H9 (cell line): ENCODE measurements at regions not wholly inside any gene's neighbourhood (a gene's known extent, or its start where the extent isn't known, plus 50 kb on each side); places are given as distances from the start of the nearest gene placed in this dataset.

Experiments
- DNase-seq: peaks from one replicate; pipeline ENCODE4 v3.0.0-alpha.2; 2017
- H2AFZ ChIP-seq: one replicate; pipeline ENCODE4 v1.6.1; 2013; ENCODE audit warnings: mild to moderate bottlenecking, low read length, control low read depth, moderate library complexity
- H2AK5ac ChIP-seq: 2 replicates; pipeline ENCODE4 v1.6.1; 2013; ENCODE audit warnings: low read length, control low read depth, mixed read lengths; ENCODE audit not compliant: insufficient read length
- H2BK120ac ChIP-seq: one replicate; pipeline ENCODE4 v1.6.1; 2013; ENCODE audit warnings: low read depth, mild to moderate bottlenecking, low read length, control low read depth, inconsistent platforms; ENCODE audit not compliant: poor library complexity, severe bottlenecking
- H2BK12ac ChIP-seq: 2 replicates; pipeline ENCODE4 v1.6.1; 2013; ENCODE audit warnings: low read length, control low read depth, mixed read lengths, low read depth; ENCODE audit not compliant: insufficient read length
- H2BK15ac ChIP-seq: 2 replicates; pipeline ENCODE4 v1.6.1; 2013; ENCODE audit warnings: low read depth, low read length, control low read depth
- H2BK20ac ChIP-seq: one replicate; pipeline ENCODE4 v1.6.1; 2013; ENCODE audit warnings: low read depth, mild to moderate bottlenecking, low read length, control low read depth, inconsistent platforms; ENCODE audit not compliant: poor library complexity, severe bottlenecking
- H2BK5ac ChIP-seq: 2 replicates; pipeline ENCODE4 v1.6.1; 2013; ENCODE audit warnings: low read length, control low read depth, mixed read lengths; ENCODE audit not compliant: insufficient read length
- H3K14ac ChIP-seq: 2 replicates; pipeline ENCODE4 v1.6.1; 2013; ENCODE audit warnings: low read length, control low read depth; ENCODE audit not compliant: insufficient read depth
- H3K18ac ChIP-seq: 2 replicates; pipeline ENCODE4 v1.6.1; 2013; ENCODE audit warnings: low read depth, mild to moderate bottlenecking, mixed read lengths, low read length, control low read depth; ENCODE audit not compliant: insufficient read length
- H3K23ac ChIP-seq: 2 replicates; pipeline ENCODE4 v1.6.1; 2013; ENCODE audit warnings: low read length, control low read depth, mixed read lengths, low read depth; ENCODE audit not compliant: insufficient read length
- H3K23me2 ChIP-seq: 2 replicates; pipeline ENCODE4 v1.6.1; 2013; ENCODE audit warnings: low read depth, mild to moderate bottlenecking, mixed read lengths, low read length, control low read depth; ENCODE audit not compliant: insufficient read length, poor library complexity, severe bottlenecking
- H3K27ac ChIP-seq: 2 replicates; pipeline ENCODE4 v1.5.1; 2013; ENCODE audit warnings: low read length, control low read depth, mixed read lengths, low read depth; ENCODE audit not compliant: insufficient read length
- H3K27me3 ChIP-seq: 2 replicates; pipeline ENCODE4 v1.6.1; 2013; ENCODE audit warnings: low read length, control low read depth, inconsistent platforms; ENCODE audit not compliant: insufficient read depth
- H3K4ac ChIP-seq: 2 replicates; pipeline ENCODE4 v1.6.1; 2013; ENCODE audit warnings: low read depth, mild to moderate bottlenecking, control low read depth, inconsistent platforms, low read length, moderate library complexity
- H3K4me1 ChIP-seq: 2 replicates; pipeline ENCODE4 v1.6.1; 2013; ENCODE audit warnings: low read length, control low read depth, inconsistent platforms; ENCODE audit not compliant: insufficient read depth
- H3K4me2 ChIP-seq: 2 replicates; pipeline ENCODE4 v1.6.1; 2013; ENCODE audit warnings: low read length, control low read depth, mixed read lengths; ENCODE audit not compliant: insufficient read length, insufficient read depth
- H3K56ac ChIP-seq: 2 replicates; pipeline ENCODE4 v1.6.1; 2013; ENCODE audit warnings: low read depth, mild to moderate bottlenecking, mixed read lengths, low read length, control low read depth; ENCODE audit not compliant: insufficient read length
- H3K79me1 ChIP-seq: 2 replicates; pipeline ENCODE4 v1.6.1; 2013; ENCODE audit warnings: low read depth, mild to moderate bottlenecking, moderate library complexity, low read length, control low read depth, inconsistent platforms; ENCODE audit not compliant: insufficient read depth, poor library complexity, severe bottlenecking
- H3K79me2 ChIP-seq: 2 replicates; pipeline ENCODE4 v1.6.1; 2013; ENCODE audit warnings: low read length, control low read depth, inconsistent platforms; ENCODE audit not compliant: insufficient read depth
- H3K9ac ChIP-seq: 2 replicates; pipeline ENCODE4 v1.6.1; 2013; ENCODE audit warnings: low read length, control low read depth, mixed read lengths; ENCODE audit not compliant: insufficient read length; ENCODE audit errors: extremely low read depth
- H3K9me3 ChIP-seq: one replicate; pipeline ENCODE4 v1.6.1; 2013; ENCODE audit warnings: low read depth, low read length, inconsistent platforms; ENCODE audit not compliant: control insufficient read depth
- H3T11ph ChIP-seq: one replicate; pipeline ENCODE4 v1.6.1; 2013; ENCODE audit warnings: mild to moderate bottlenecking, low read length, control low read depth, inconsistent platforms
- H4K20me1 ChIP-seq: one replicate; pipeline ENCODE4 v1.6.1; 2013; ENCODE audit not compliant: control insufficient read depth, insufficient read length, insufficient read depth
- H4K5ac ChIP-seq: 2 replicates; pipeline ENCODE4 v1.6.1; 2013; ENCODE audit warnings: low read depth, mild to moderate bottlenecking, mixed read lengths, low read length, control low read depth; ENCODE audit not compliant: insufficient read length
- H4K8ac ChIP-seq: replicated peaks from 2 replicates; pipeline ENCODE4 v1.6.1; 2013; ENCODE audit warnings: low read length, control low read depth, mixed read lengths, low read depth; ENCODE audit not compliant: insufficient read length
- H4K91ac ChIP-seq: 2 replicates; pipeline ENCODE4 v1.6.1; 2013; ENCODE audit warnings: low read depth, mild to moderate bottlenecking, moderate library complexity, mixed read lengths, low read length, control low read depth; ENCODE audit not compliant: insufficient read length
- H3K27ac Mint-ChIP-seq, 3 experiments: 2 replicates in 2 of 3; 3 replicates in 1 of 3; pipeline ENCODE4 v1.8.0; 2020 to 2021; ENCODE audit warnings: mixed read lengths in 3 of 3, mild to moderate bottlenecking in 1 of 3, moderate library complexity in 1 of 3
- H3K27me3 Mint-ChIP-seq: 2 replicates; pipeline ENCODE4 v1.8.0; 2021; ENCODE audit warnings: low read depth, mild to moderate bottlenecking, moderate library complexity, mixed read lengths
- H3K36me3 Mint-ChIP-seq, 3 experiments: 2 replicates in 2 of 3; 3 replicates in 1 of 3; pipeline ENCODE4 v1.8.0; 2020 to 2021; ENCODE audit warnings: low read depth in 3 of 3, mixed read lengths in 3 of 3; ENCODE audit not compliant: insufficient read depth in 1 of 3
- H3K4me1 Mint-ChIP-seq, 2 experiments: 2 replicates each; pipeline ENCODE4 v1.8.0; 2020; ENCODE audit warnings: mixed read lengths in 2 of 2
- H3K4me3 Mint-ChIP-seq, 2 experiments: 2 replicates in 1 of 2; 3 replicates in 1 of 2; pipeline ENCODE4 v1.8.0; 2020 to 2021; ENCODE audit warnings: mild to moderate bottlenecking in 2 of 2, mixed read lengths in 2 of 2, moderate library complexity in 1 of 2
- H3K9me3 Mint-ChIP-seq, 2 experiments: 2 replicates in 1 of 2; 3 replicates in 1 of 2; pipeline ENCODE4 v1.8.0; 2020; ENCODE audit warnings: mild to moderate bottlenecking in 2 of 2, mixed read lengths in 2 of 2, moderate library complexity in 1 of 2
- WGBS: extraction: QIAGEN DNeasy Blood & Tissue Kit; methylation state at CpG from one replicate; pipeline ENCODE4 v1.1.7; 2013; ENCODE audit warnings: missing lambda C conversion rate, low lambda C conversion rate, mixed read lengths; ENCODE audit not compliant: insufficient read length; ENCODE audit errors: extremely low coverage; 5-methylcytosine and 5-hydroxymethylcytosine counted together
- TF ChIP-seq, protein P1 (sequence below): fragments of 200-600 bp; sonication (generic); conservative IDR thresholded peaks from 3 replicates; pipeline ENCODE4 v1.8.0; 2021; ENCODE audit warnings: antibody characterized with exemption, mild to moderate bottlenecking

DNA sequence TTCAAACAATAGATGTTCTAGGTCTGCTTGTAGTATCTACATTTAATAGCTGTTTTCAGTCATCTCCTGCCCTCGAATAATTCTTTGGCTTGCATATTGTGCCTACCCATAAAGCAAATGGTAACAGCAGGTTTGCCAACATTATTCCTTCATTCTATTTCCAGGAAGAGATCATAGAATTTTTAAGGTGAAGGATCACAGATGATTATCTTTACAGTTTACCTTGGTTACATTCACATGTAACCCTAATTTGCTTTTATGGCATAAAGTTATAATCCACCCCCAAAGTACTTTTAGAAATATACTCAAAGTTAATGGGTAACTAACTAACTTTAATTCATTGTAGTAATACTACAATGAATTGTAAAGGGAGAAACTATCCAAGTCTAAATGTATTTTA is 315.5 kb downstream of the NSUN3 start:
- no peaks in the 10 kb centered on the region for H4K20me1 ChIP-seq
- TF ChIP-seq, protein P1, sequence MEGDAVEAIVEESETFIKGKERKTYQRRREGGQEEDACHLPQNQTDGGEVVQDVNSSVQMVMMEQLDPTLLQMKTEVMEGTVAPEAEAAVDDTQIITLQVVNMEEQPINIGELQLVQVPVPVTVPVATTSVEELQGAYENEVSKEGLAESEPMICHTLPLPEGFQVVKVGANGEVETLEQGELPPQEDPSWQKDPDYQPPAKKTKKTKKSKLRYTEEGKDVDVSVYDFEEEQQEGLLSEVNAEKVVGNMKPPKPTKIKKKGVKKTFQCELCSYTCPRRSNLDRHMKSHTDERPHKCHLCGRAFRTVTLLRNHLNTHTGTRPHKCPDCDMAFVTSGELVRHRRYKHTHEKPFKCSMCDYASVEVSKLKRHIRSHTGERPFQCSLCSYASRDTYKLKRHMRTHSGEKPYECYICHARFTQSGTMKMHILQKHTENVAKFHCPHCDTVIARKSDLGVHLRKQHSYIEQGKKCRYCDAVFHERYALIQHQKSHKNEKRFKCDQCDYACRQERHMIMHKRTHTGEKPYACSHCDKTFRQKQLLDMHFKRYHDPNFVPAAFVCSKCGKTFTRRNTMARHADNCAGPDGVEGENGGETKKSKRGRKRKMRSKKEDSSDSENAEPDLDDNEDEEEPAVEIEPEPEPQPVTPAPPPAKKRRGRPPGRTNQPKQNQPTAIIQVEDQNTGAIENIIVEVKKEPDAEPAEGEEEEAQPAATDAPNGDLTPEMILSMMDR: no peak

More for the DNA sequence above, 315.5 kb downstream of the NSUN3 start:
- Histone ChIP-seq H2BK20ac (no peak overlapping the region), H2AK5ac (no peak overlapping the region), H3K4me1 (no peaks in the 10 kb centered on the region), H2BK12ac (no peak overlapping the region), H2AFZ (no peak overlapping the region), H2BK120ac (no peak overlapping the region), H3K23ac (no peak overlapping the region), H3K56ac (no peak overlapping the region), H3K18ac (no peak overlapping the region), H3T11ph (no peak overlapping the region), H3K14ac (no peak overlapping the region), H2BK5ac (no peak overlapping the region), H3K79me2 (no peaks in the 10 kb centered on the region), H3K4me2 (no peak overlapping the region), H3K4ac (no peak overlapping the region), H3K23me2 (no peaks in the 10 kb centered on the region), H3K27ac (no peak overlapping the region), H4K8ac (no peak overlapping the region), H4K5ac (no peak overlapping the region), H2BK15ac (no peak overlapping the region), H3K79me1 (no peaks in the 10 kb centered on the region), H3K9ac (no peak overlapping the region), H4K91ac (no peak overlapping the region), H3K9me3 (no peaks in the 10 kb centered on the region), H3K27me3 (no peaks in the 10 kb centered on the region)
- Mint-ChIP-seq H3K27ac (no peak overlapping the region), H3K27me3 (no peaks in the 10 kb centered on the region; the same call in 1 of the 2 replicates), H3K4me3 (no peak overlapping the region), H3K36me3 (no peaks in the 10 kb centered on the region), H3K4me1 (peaks cover 23 to 26% of the 10 kb centered on the region in 2 experiments), H3K9me3 (0 out of 5 replicates have a peak, but pooled peaks cover 0 to 2% of the 10 kb centered on the region in 2 experiments)
- WGBS: no CpG with 5 or more reads among the region's 1 CpG
- DNase-seq: no peak
